ENCODE measurements at regions not wholly inside any gene's neighbourhood (a gene's known extent, or its start where the extent isn't known, plus 50 kb on each side); places are given as distances from the start of the nearest gene placed in this dataset.

DNA sequence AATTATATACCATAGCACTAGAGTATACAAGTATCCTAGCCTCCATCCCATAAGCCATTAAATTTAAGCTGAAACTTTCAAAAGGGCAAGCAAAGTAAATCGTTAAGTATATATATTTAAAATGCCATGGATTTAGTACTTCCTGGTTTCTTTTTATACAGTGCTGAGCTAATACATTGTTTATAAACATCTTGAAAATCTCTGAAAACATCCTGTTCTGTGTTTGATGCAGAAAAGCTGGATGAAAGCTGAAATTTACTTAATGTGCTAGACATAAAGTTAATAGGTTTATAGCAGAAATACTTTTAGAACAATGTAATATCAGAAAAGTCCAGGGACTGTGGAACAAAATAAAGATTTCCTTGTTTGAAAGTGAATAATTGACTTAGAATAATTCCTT lies 875.4 kb downstream of the SLITRK6 start:
- TF ChIP-seq, protein P1, sequence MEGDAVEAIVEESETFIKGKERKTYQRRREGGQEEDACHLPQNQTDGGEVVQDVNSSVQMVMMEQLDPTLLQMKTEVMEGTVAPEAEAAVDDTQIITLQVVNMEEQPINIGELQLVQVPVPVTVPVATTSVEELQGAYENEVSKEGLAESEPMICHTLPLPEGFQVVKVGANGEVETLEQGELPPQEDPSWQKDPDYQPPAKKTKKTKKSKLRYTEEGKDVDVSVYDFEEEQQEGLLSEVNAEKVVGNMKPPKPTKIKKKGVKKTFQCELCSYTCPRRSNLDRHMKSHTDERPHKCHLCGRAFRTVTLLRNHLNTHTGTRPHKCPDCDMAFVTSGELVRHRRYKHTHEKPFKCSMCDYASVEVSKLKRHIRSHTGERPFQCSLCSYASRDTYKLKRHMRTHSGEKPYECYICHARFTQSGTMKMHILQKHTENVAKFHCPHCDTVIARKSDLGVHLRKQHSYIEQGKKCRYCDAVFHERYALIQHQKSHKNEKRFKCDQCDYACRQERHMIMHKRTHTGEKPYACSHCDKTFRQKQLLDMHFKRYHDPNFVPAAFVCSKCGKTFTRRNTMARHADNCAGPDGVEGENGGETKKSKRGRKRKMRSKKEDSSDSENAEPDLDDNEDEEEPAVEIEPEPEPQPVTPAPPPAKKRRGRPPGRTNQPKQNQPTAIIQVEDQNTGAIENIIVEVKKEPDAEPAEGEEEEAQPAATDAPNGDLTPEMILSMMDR (conservative IDR thresholded peaks at IDR 0.05; ENCODE audit: low read depth, low read length): no peak
- TF ChIP-seq EZH2phosphoT487 (IDR thresholded peaks at IDR 0.05; ENCODE audit: borderline replicate concordance, low read length) (no peak), EZH2 (IDR thresholded peaks at IDR 0.05; ENCODE audit: low read length, unreplicated experiment) (no peak)
